Astrocyte (in vitro differentiated cells and primary cell): ENCODE measurements at regions not wholly inside any gene's neighbourhood (a gene's known extent, or its start where the extent isn't known, plus 50 kb on each side); places are given as distances from the start of the nearest gene placed in this dataset.

Experiments used
- EZH2 ChIP-seq: IDR thresholded peaks from 2 replicates; pipeline ENCODE4 v1.6.1; 2012; ENCODE audit warnings: mild to moderate bottlenecking, low read length, inconsistent platforms; ENCODE audit not compliant: insufficient read depth
- TF ChIP-seq, protein P1 (sequence below): IDR thresholded peaks from 2 replicates; pipeline ENCODE4 v1.5.1; 2011; ENCODE audit warnings: low read depth, mild to moderate bottlenecking, inconsistent platforms, low read length, moderate library complexity; ENCODE audit not compliant: insufficient read depth

- TF ChIP-seq, protein P1, sequence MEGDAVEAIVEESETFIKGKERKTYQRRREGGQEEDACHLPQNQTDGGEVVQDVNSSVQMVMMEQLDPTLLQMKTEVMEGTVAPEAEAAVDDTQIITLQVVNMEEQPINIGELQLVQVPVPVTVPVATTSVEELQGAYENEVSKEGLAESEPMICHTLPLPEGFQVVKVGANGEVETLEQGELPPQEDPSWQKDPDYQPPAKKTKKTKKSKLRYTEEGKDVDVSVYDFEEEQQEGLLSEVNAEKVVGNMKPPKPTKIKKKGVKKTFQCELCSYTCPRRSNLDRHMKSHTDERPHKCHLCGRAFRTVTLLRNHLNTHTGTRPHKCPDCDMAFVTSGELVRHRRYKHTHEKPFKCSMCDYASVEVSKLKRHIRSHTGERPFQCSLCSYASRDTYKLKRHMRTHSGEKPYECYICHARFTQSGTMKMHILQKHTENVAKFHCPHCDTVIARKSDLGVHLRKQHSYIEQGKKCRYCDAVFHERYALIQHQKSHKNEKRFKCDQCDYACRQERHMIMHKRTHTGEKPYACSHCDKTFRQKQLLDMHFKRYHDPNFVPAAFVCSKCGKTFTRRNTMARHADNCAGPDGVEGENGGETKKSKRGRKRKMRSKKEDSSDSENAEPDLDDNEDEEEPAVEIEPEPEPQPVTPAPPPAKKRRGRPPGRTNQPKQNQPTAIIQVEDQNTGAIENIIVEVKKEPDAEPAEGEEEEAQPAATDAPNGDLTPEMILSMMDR, result no peak
- TF ChIP-seq EZH2, result no peak
Measured at GRCh38 chr7:130884437-130885417, 150.7 kb upstream of the KLF14 start.
